OCI-LY1 (cell line): ENCODE measurements at regions not wholly inside any gene's neighbourhood (a gene's known extent, or its start where the extent isn't known, plus 50 kb on each side); places are given as distances from the start of the nearest gene placed in this dataset.

Source experiments
- H2AFZ ChIP-seq: fragments of 200-600 bp; sonication (generic), shearing (Covaris generic); 2 replicates; pipeline ENCODE4 v1.6.0; 2014; ENCODE audit warnings: antibody characterized with exemption, mild to moderate bottlenecking, low read length
- H3F3A ChIP-seq: fragments of 200-600 bp; sonication (generic), shearing (Covaris generic); 2 replicates; pipeline ENCODE4 v1.6.0; 2014; ENCODE audit warnings: mild to moderate bottlenecking, antibody characterized with exemption, low read length, moderate library complexity; ENCODE audit not compliant: insufficient read depth
- H3K27ac ChIP-seq: fragments of 200-600 bp; sonication (generic); 2 replicates; pipeline ENCODE4 v1.5.1; 2014; ENCODE audit warnings: low read length, mixed run types, mild to moderate bottlenecking, low read depth; ENCODE audit not compliant: poor library complexity, severe bottlenecking
- H3K27me3 ChIP-seq: fragments of 200-600 bp; sonication (generic); 2 replicates; pipeline ENCODE4 v1.6.0; 2014; ENCODE audit warnings: antibody characterized with exemption, mild to moderate bottlenecking, low read length, moderate library complexity; ENCODE audit not compliant: insufficient read depth
- H3K36me3 ChIP-seq: fragments of 200-600 bp; sonication (generic); 2 replicates; pipeline ENCODE4 v1.6.1; 2014; ENCODE audit warnings: mild to moderate bottlenecking, antibody characterized with exemption, low read length, moderate library complexity, mixed read lengths; ENCODE audit not compliant: insufficient read depth
- H3K4me1 ChIP-seq: fragments of 200-600 bp; sonication (generic); 2 replicates; pipeline ENCODE4 v1.5.1; 2014; ENCODE audit warnings: mild to moderate bottlenecking, low read length, moderate library complexity; ENCODE audit not compliant: insufficient read depth, severe bottlenecking
- H3K4me2 ChIP-seq: fragments of 200-600 bp; sonication (generic), shearing (Covaris generic); 2 replicates; pipeline ENCODE4 v1.6.1; 2014; ENCODE audit warnings: low read length
- H3K4me3 ChIP-seq: fragments of 200-600 bp; sonication (generic); 2 replicates; pipeline ENCODE4 v1.5.1; 2014; ENCODE audit warnings: low read length, low read depth, mild to moderate bottlenecking, mixed read lengths; ENCODE audit not compliant: poor library complexity, severe bottlenecking
- H3K79me2 ChIP-seq: fragments of 200-600 bp; shearing (Covaris generic); 2 replicates; pipeline ENCODE4 v1.6.1; 2016; ENCODE audit warnings: mixed run types, low read length, mixed read lengths; ENCODE audit not compliant: insufficient read depth
- H3K9ac ChIP-seq: fragments of 200-600 bp; sonication (generic), shearing (Covaris generic); 2 replicates; pipeline ENCODE4 v1.6.1; 2014; ENCODE audit warnings: mild to moderate bottlenecking, low read length, mixed read lengths
- H3K9me2 ChIP-seq: fragments of 200-600 bp; sonication (generic), shearing (Covaris generic); 2 replicates; pipeline ENCODE4 v1.6.1; 2014; ENCODE audit warnings: low read depth, mild to moderate bottlenecking, low read length, mixed read lengths
- H3K9me3 ChIP-seq: fragments of 200-600 bp; shearing (Covaris generic); 2 replicates; pipeline ENCODE4 v1.6.1; 2014; ENCODE audit warnings: low read length, mixed read lengths
- H4K20me1 ChIP-seq: fragments of 200-600 bp; sonication (generic), shearing (Covaris generic); 2 replicates; pipeline ENCODE4 v1.6.0; 2016; ENCODE audit warnings: mild to moderate bottlenecking, low read length; ENCODE audit not compliant: insufficient read depth
- EZH2 ChIP-seq: fragments of 200-600 bp; sonication (generic), shearing (Covaris generic); IDR thresholded peaks from 2 replicates; pipeline ENCODE4 v1.8.0; 2017; ENCODE audit warnings: borderline replicate concordance, mixed run types, mild to moderate bottlenecking, antibody characterized with exemption, low read length, moderate library complexity, mixed read lengths
- TF ChIP-seq, protein P1 (sequence below): fragments of 200-600 bp; sonication (generic), shearing (Covaris generic); IDR thresholded peaks from 2 replicates; pipeline ENCODE4 v1.5.1; 2017; ENCODE audit warnings: mild to moderate bottlenecking, antibody characterized with exemption, low read length, moderate library complexity, mixed read lengths

GRCh38 chr5:74492230-74492629 lies 148.3 kb downstream of the ENC1 start:
- Histone ChIP-seq H3K4me1 (no peaks in the 10 kb centered on the region), H3K4me3 (no peak overlapping the region), H3K27me3 (no peaks in the 10 kb centered on the region), H3K9me3 (no peaks in the 10 kb centered on the region), H3K4me2 (no peak overlapping the region), H3K36me3 (no peaks in the 10 kb centered on the region), H4K20me1 (no peaks in the 10 kb centered on the region), H2AFZ (no peak overlapping the region), H3K9me2 (no peaks in the 10 kb centered on the region), H3K27ac (no peak overlapping the region), H3K79me2 (no peaks in the 10 kb centered on the region), H3F3A (no peaks in the 10 kb centered on the region), H3K9ac (no peak overlapping the region)
- TF ChIP-seq EZH2 = no peak

DNA sequence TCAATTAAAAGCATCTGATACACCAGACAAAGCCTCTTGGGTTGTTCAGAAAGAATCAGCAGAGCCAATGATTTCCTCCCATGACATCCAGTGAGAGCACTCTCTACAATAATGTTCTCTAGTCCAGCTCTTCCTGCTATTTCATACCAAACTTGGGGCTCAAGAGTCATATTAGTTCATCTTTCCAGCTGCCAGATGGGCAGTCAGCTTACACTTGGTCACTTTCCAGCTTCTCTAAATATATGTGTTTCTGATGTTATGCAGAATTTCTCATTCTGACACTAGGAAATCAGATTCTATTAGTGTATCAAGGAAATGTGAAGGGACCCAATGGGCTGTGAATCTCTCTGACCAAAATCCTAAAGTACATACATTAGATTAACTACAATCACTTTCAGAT lies 148.9 kb downstream of the ENC1 start:
- Histone ChIP-seq H3K79me2 (no peaks in the 10 kb centered on the region), H4K20me1 (no peaks in the 10 kb centered on the region), H2AFZ (no peak overlapping the region), H3K9me2 (no peaks in the 10 kb centered on the region), H3F3A (no peaks in the 10 kb centered on the region), H3K4me2 (no peak overlapping the region), H3K9me3 (no peaks in the 10 kb centered on the region), H3K27me3 (no peaks in the 10 kb centered on the region), H3K9ac (no peak overlapping the region), H3K36me3 (no peaks in the 10 kb centered on the region), H3K4me3 (no peak overlapping the region), H3K27ac (no peak overlapping the region), H3K4me1 (no peaks in the 10 kb centered on the region)
- TF ChIP-seq, protein P1, sequence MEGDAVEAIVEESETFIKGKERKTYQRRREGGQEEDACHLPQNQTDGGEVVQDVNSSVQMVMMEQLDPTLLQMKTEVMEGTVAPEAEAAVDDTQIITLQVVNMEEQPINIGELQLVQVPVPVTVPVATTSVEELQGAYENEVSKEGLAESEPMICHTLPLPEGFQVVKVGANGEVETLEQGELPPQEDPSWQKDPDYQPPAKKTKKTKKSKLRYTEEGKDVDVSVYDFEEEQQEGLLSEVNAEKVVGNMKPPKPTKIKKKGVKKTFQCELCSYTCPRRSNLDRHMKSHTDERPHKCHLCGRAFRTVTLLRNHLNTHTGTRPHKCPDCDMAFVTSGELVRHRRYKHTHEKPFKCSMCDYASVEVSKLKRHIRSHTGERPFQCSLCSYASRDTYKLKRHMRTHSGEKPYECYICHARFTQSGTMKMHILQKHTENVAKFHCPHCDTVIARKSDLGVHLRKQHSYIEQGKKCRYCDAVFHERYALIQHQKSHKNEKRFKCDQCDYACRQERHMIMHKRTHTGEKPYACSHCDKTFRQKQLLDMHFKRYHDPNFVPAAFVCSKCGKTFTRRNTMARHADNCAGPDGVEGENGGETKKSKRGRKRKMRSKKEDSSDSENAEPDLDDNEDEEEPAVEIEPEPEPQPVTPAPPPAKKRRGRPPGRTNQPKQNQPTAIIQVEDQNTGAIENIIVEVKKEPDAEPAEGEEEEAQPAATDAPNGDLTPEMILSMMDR = no peak
- no peak for TF ChIP-seq EZH2

DNA sequence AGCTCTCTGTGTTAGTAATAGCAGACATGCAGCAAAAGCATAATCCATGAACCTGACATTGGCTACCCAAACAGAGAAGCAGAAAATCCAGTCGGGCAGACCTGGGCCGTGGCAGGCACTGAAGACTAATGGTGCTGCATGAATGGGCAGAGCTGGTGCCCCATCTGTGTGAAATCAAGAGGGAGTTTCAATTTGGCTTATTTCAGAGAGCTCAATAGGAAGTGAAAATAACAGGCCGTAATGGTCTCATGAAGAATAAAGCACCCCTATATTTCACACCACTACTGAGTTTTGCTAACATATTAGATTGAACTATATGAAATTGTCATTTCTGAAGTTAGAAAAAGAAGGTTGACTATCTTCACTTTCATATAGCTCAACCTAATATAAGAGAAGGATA lies 149.7 kb downstream of the ENC1 start:
- Histone ChIP-seq H2AFZ (no peak overlapping the region), H3K79me2 (no peaks in the 10 kb centered on the region), H3K27me3 (no peaks in the 10 kb centered on the region), H4K20me1 (no peaks in the 10 kb centered on the region), H3K9me3 (no peaks in the 10 kb centered on the region), H3F3A (no peaks in the 10 kb centered on the region), H3K36me3 (no peaks in the 10 kb centered on the region), H3K4me3 (no peak overlapping the region), H3K9ac (no peak overlapping the region), H3K4me2 (no peak overlapping the region), H3K27ac (no peak overlapping the region), H3K4me1 (no peaks in the 10 kb centered on the region), H3K9me2 (no peaks in the 10 kb centered on the region)
- no peak for TF ChIP-seq EZH2
- TF ChIP-seq, protein P1 = no peak

DNA sequence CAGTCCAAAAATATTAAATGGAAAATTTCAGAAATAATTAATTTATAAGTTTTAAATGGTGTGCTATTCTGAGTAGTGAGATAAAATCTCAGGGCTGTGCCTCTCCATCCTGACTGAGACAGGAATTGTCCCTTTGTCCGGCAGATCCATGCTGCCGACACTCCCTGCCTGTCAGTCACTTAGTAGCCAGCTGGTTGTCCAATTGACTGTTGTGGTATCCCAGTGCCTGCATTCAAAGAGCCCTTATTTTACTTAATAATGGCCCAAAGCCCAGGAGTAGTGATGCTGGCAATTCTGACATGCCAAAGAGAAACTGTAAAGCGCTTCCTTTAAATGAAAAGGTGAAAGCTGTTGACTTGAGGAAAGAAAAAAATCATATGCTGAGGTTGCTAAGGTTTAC lies 157.5 kb downstream of the ENC1 start:
- no peak overlapping the region for H3K4me3 ChIP-seq
- no peak overlapping the region for H3K9ac ChIP-seq
- H3K4me1 ChIP-seq = no peaks in the 10 kb centered on the region
- H3K36me3 ChIP-seq = no peaks in the 10 kb centered on the region
- no peak overlapping the region for H3K4me2 ChIP-seq
- no peaks in the 10 kb centered on the region for H3K9me3 ChIP-seq
- H3K9me2 ChIP-seq = no peaks in the 10 kb centered on the region
- H3K79me2 ChIP-seq = no peaks in the 10 kb centered on the region
- no peak overlapping the region for H2AFZ ChIP-seq
- no peaks in the 10 kb centered on the region for H4K20me1 ChIP-seq
- H3K27ac ChIP-seq = no peak overlapping the region
- no peaks in the 10 kb centered on the region for H3F3A ChIP-seq
- no peak for TF ChIP-seq EZH2
- TF ChIP-seq, protein P1 = no peak
- H3K27me3 ChIP-seq = no peaks in the 10 kb centered on the region
